ENCODE measurements at regions not wholly inside any gene's neighbourhood (a gene's known extent, or its start where the extent isn't known, plus 50 kb on each side); places are given as distances from the start of the nearest gene placed in this dataset.

- no peak for TF ChIP-seq POLR2A (IDR thresholded peaks at IDR 0.05)
- TF ChIP-seq EP300 (IDR thresholded peaks at IDR 0.05), result no peak
- TF ChIP-seq CTCF (IDR thresholded peaks at IDR 0.05), result no peak
- H3K4me3 ChIP-seq, result no peak overlapping the region
- DNase-seq, result no peak
- H3K36me3 ChIP-seq, result no peaks in the 10 kb centered on the region
- no peaks in the 10 kb centered on the region for H3K27me3 ChIP-seq
- intact Hi-C loops (cut with DNase I), result no loop called here
- no peak overlapping the region for H3K27ac ChIP-seq
- no peaks in the 10 kb centered on the region for H3K4me1 ChIP-seq (ENCODE audit: insufficient read depth)
- H3K9me3 ChIP-seq, result no peaks in the 10 kb centered on the region
- WGBS, 3 donors, result 70 to 76% (median 75%) methylated on average over 5 of the region's 5 CpGs
Measured at GRCh38 chr9:88596376-88596775, 61.4 kb downstream of the NXNL2 start.

DNA sequence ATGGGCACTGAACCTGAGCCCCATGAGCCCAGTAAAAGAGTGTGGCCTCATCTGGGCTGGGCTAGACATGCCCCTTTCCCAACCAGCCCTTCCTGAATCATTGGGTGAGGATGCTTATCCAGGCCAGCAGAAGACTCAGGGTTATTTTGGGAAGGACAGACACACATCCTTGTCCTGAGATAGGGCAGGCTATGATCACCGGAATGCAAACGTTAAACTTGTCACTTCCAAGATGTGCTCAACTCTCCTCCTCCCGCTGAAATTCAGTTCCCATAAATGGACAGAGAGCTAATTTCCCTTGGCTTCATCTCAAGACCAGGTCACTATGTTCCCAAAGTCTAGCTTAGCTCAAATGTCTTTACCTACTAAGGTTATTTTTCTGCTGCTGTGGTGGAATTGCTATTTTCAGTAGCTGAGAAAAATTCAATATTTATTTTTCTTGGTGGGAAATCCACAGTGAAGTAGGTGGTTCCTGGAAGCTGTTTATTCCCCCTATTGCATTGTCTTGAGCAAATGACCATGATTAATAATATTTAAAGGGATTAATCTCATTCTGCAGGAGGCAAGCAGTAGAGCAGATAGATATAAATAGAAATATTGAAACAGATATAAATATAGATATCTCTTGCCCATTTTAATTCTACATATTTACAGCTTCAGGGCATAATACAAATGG, 70.0 kb downstream of the NXNL2 start:
- Histone ChIP-seq H3K36me3 (no peaks in the 10 kb centered on the region), H3K9me3 (no peaks in the 10 kb centered on the region), H3K4me3 (no peak overlapping the region), H3K4me1 (ENCODE audit: insufficient read depth) (peaks cover 3% of the 10 kb centered on the region), H3K27me3 (no peaks in the 10 kb centered on the region), H3K27ac (peak overlapping the region in 1 of 2 donors; percentile 18)
- TF ChIP-seq POLR2A (IDR thresholded peaks at IDR 0.05) (no peak), EP300 (IDR thresholded peaks at IDR 0.05) (peak; percentile 91)
- WGBS, 3 donors, result 16 to 28% (median 21%) methylated on average over 3 of the region's 3 CpGs
- intact Hi-C loops (cut with DNase I), result loop anchor here in 1 of 4 donors (5.0 kb wide), 1 partner anchor 392 kb away; no protein-coding TSS in a partner anchor
- no peak for DNase-seq

DNA sequence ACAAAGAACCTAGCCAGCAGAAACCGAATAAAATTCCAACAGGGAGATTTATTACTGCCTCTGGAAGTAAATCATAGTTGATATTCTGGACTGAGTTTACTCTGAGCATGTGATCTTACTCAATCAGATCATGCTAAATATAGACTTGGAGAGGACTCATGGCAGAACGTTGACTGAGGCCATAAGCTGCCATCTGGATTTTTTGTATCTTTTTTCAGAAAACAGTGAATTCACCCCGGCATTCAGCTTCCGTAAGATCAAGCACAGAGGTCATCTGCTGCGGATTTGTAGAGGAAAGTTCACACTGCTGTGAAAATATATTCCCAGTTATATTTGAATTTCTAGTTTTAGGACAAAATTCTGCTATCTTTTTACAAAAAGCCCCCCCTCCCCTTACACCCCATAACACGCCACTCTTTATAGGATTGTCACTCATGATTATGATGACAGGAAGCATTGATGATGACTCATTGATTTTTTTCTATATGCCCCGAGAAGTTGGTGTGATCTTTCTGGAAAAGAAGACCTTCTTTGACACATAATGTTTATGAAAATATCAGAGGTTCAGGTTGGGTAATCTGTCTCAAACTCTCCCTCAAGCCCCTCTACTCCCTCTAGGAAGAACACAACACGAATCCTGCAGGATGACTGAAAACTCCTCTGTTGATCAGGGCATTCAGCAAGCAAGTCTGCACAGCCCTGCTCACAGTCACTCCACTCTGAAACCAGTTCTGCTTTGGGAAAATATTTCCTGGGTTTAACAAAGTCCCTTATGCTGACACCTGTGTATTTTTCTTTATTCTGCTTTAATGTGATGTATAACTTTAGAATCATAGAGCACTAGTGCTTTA, 70.8 kb downstream of the NXNL2 start:
- H3K36me3 ChIP-seq, result no peaks in the 10 kb centered on the region
- no peaks in the 10 kb centered on the region for H3K27me3 ChIP-seq
- no peak overlapping the region for H3K27ac ChIP-seq
- DNase-seq, result no peak
- no peaks in the 10 kb centered on the region for H3K9me3 ChIP-seq
- H3K4me1 ChIP-seq (ENCODE audit: insufficient read depth), result peaks cover 3% of the 10 kb centered on the region
- intact Hi-C loops (cut with DNase I), result no loop called here
- WGBS, 3 donors, result 20 to 26% (median 22%) methylated on average over 8 of the region's 8 CpGs
- TF ChIP-seq POLR2A (IDR thresholded peaks at IDR 0.05), result no peak
- TF ChIP-seq CTCF (IDR thresholded peaks at IDR 0.05), result no peak
- TF ChIP-seq EP300 (IDR thresholded peaks at IDR 0.05), result no peak
- H3K4me3 ChIP-seq, result no peak overlapping the region

DNA sequence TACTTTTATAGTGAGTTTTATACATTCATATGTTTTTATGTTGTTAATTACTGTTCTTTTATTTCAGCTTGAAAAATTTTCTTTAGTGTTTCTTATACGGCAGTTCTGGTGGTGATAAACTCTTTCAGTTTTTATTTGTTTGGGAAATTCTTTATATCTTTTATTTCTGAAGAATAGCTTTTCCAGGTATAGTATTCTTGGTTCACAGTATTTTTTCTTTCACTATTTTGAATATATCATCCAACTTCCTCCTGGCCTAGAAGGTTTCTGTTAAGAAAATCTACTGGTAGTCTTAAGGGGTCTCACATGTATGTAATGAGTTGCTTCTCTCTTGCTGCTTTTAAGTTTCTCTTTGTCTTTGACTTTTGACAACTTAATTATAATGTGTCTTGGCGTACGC, 79.4 kb downstream of the NXNL2 start:
- no peak overlapping the region for H3K27ac ChIP-seq
- 74 to 99% (median 95%) methylated on average over 3 of the region's 3 CpGs for WGBS, 3 donors
- intact Hi-C loops (cut with DNase I), result no loop called here

More for the DNA sequence above, 79.4 kb downstream of the NXNL2 start:
- no peak for TF ChIP-seq EP300 (IDR thresholded peaks at IDR 0.05)
- no peak for TF ChIP-seq POLR2A (IDR thresholded peaks at IDR 0.05)
- no peak for TF ChIP-seq CTCF (IDR thresholded peaks at IDR 0.05)
- Histone ChIP-seq H3K27me3 (no peaks in the 10 kb centered on the region), H3K4me1 (ENCODE audit: insufficient read depth) (no peaks in the 10 kb centered on the region), H3K36me3 (no peaks in the 10 kb centered on the region), H3K4me3 (no peak overlapping the region), H3K9me3 (no peaks in the 10 kb centered on the region)
- DNase-seq, result no peak

Data from ovary (tissue), 7 donors.